PFSK-1 (cell line): ENCODE measurements at regions not wholly inside any gene's neighbourhood (a gene's known extent, or its start where the extent isn't known, plus 50 kb on each side); places are given as distances from the start of the nearest gene placed in this dataset.

Source experiments
- FOXP2 ChIP-seq: optimal IDR thresholded peaks from 2 replicates; pipeline ENCODE3; 2011; ENCODE audit warnings: borderline replicate concordance, control low read depth, inconsistent platforms; ENCODE audit not compliant: insufficient read depth; ENCODE audit errors: extremely low read length, extremely low read depth
- POLR2AphosphoS5 ChIP-seq: IDR thresholded peaks from 2 replicates; pipeline ENCODE4 v1.6.1; 2012; ENCODE audit warnings: low read depth, mild to moderate bottlenecking, control low read depth, low read length, moderate library complexity
- REST ChIP-seq, 2 experiments: IDR thresholded peaks; 2 replicates each; pipeline versions ENCODE4 v1.6.1 to v1.8.0; 2011 to 2012; ENCODE audit warnings: low read depth in 2 of 2, low read length in 2 of 2, control low read depth in 1 of 2, inconsistent platforms in 1 of 2, mild to moderate bottlenecking in 1 of 2, moderate library complexity in 1 of 2; ENCODE audit not compliant: insufficient read depth in 1 of 2
- SIN3A ChIP-seq: IDR thresholded peaks from 2 replicates; pipeline ENCODE4 v1.6.1; 2012; ENCODE audit warnings: mild to moderate bottlenecking, low read length, moderate library complexity, borderline replicate concordance; ENCODE audit not compliant: insufficient read depth
- TAF1 ChIP-seq: IDR thresholded peaks from 2 replicates; pipeline ENCODE4 v1.6.1; 2012; ENCODE audit warnings: low read length, control low read depth, borderline replicate concordance; ENCODE audit not compliant: insufficient read depth

GRCh38 chr10:2462581-2462980 lies 604.8 kb upstream of the PFKP start:
- no peak for TF ChIP-seq REST (IDR thresholded peaks at IDR 0.05; ENCODE audit: insufficient read depth in 1 of 2, low read depth in 2 of 2, low read length in 2 of 2)

GRCh38 chr10:2460812-2461211 lies 606.5 kb upstream of the PFKP start:
- no peak for TF ChIP-seq SIN3A
- TF ChIP-seq TAF1 = no peak
- no peak for TF ChIP-seq FOXP2
- no peak for TF ChIP-seq POLR2AphosphoS5
- TF ChIP-seq REST (IDR thresholded peaks at IDR 0.05; ENCODE audit: insufficient read depth in 1 of 2, low read depth in 2 of 2, low read length in 2 of 2) = no peak

GRCh38 chr10:2459713-2460112 lies 607.6 kb upstream of the PFKP start:
- TF ChIP-seq TAF1 = no peak
- TF ChIP-seq SIN3A = no peak
- no peak for TF ChIP-seq FOXP2
- no peak for TF ChIP-seq POLR2AphosphoS5
- no peak for TF ChIP-seq REST (IDR thresholded peaks at IDR 0.05; ENCODE audit: insufficient read depth in 1 of 2, low read depth in 2 of 2, low read length in 2 of 2)

GRCh38 chr10:2456834-2457233 lies 610.5 kb upstream of the PFKP start:
- TF ChIP-seq SIN3A = no peak
- no peak for TF ChIP-seq REST (IDR thresholded peaks at IDR 0.05; ENCODE audit: insufficient read depth in 1 of 2, low read depth in 2 of 2, low read length in 2 of 2)
- no peak for TF ChIP-seq POLR2AphosphoS5
- TF ChIP-seq TAF1 = no peak
- no peak for TF ChIP-seq FOXP2

GRCh38 chr10:2445370-2445769 lies 622.0 kb upstream of the PFKP start:
- TF ChIP-seq TAF1 (no peak), SIN3A (no peak), FOXP2 (no peak), POLR2AphosphoS5 (no peak)

GRCh38 chr10:2439983-2440382 lies 627.4 kb upstream of the PFKP start:
- TF ChIP-seq SIN3A (no peak), REST (IDR thresholded peaks at IDR 0.05; ENCODE audit: insufficient read depth in 1 of 2, low read depth in 2 of 2, low read length in 2 of 2) (no peak), TAF1 (no peak), FOXP2 (no peak), POLR2AphosphoS5 (no peak)
